Fibroblast of lung (primary cell): ENCODE measurements at regions not wholly inside any gene's neighbourhood (a gene's known extent, or its start where the extent isn't known, plus 50 kb on each side); places are given as distances from the start of the nearest gene placed in this dataset.

Source experiments
- DNase-seq, 2 donors: peaks; one replicate each; pipeline versions ENCODE4 v3.0.0 to v3.0.0-alpha.2; 2010; ENCODE audit warnings: low read depth in 2 of 2
- H2AFZ ChIP-seq: 2 replicates; pipeline ENCODE4 v1.5.1; 2012; ENCODE audit warnings: low read length, control low read depth, inconsistent platforms
- H3K27ac ChIP-seq: 2 replicates; pipeline ENCODE4 v1.5.1; 2011; ENCODE audit warnings: low read length, control low read depth; ENCODE audit not compliant: insufficient read depth
- H3K27me3 ChIP-seq: 2 replicates; pipeline ENCODE4 v1.5.1; 2011; ENCODE audit warnings: mild to moderate bottlenecking, low read length; ENCODE audit not compliant: control insufficient read depth, insufficient read depth
- H3K36me3 ChIP-seq: 2 replicates; pipeline ENCODE4 v1.5.1; 2011; ENCODE audit warnings: low read length; ENCODE audit not compliant: control insufficient read depth, insufficient read depth
- H3K4me1 ChIP-seq: 2 replicates; pipeline ENCODE4 v1.5.1; 2011; ENCODE audit warnings: low read length; ENCODE audit not compliant: control insufficient read depth, insufficient read depth; ENCODE audit errors: extremely low read depth
- H3K4me2 ChIP-seq: 2 replicates; pipeline ENCODE4 v1.5.1; 2011; ENCODE audit warnings: low read length, control low read depth; ENCODE audit not compliant: insufficient read depth; ENCODE audit errors: extremely low read depth
- H3K4me3 ChIP-seq, 4 experiments: fragments of 200-600 bp in 1 of 4; sonication (generic) in 1 of 4; replicated peaks in 1 of 4; 2 replicates each; pipeline ENCODE4 v1.5.1; 2011 to 2016; ENCODE audit warnings: low read length in 4 of 4, low read depth in 3 of 4, mild to moderate bottlenecking in 3 of 4, control low read depth in 2 of 4, inconsistent platforms in 1 of 4, mixed read lengths in 1 of 4; ENCODE audit not compliant: insufficient read depth in 1 of 4; ENCODE audit errors: control extremely low read depth in 1 of 4
- H3K79me2 ChIP-seq: 2 replicates; pipeline ENCODE4 v1.5.1; 2012; ENCODE audit warnings: mild to moderate bottlenecking, low read length, inconsistent platforms; ENCODE audit not compliant: control insufficient read depth, insufficient read depth
- H3K9ac ChIP-seq: 2 replicates; pipeline ENCODE4 v1.5.1; 2011; ENCODE audit warnings: mild to moderate bottlenecking, low read length, control low read depth; ENCODE audit not compliant: insufficient read depth
- H3K9me3 ChIP-seq: 2 replicates; pipeline ENCODE4 v1.5.1; 2012; ENCODE audit warnings: low read depth, low read length; ENCODE audit not compliant: control insufficient read depth, insufficient read depth
- H4K20me1 ChIP-seq: 2 replicates; pipeline ENCODE4 v1.5.1; 2011; ENCODE audit warnings: low read length; ENCODE audit not compliant: control insufficient read depth, insufficient read depth; ENCODE audit errors: extremely low read depth
- EZH2 ChIP-seq: IDR thresholded peaks from 2 replicates; pipeline ENCODE4 v1.5.1; 2012; ENCODE audit warnings: low read length, control low read depth, mild to moderate bottlenecking; ENCODE audit errors: missing control alignments
- TF ChIP-seq, protein P1 (sequence below), 2 donors: IDR thresholded peaks in 1 of 2; conservative IDR thresholded peaks in 1 of 2; 1 replicate in 1 of 2; 2 replicates in 1 of 2; pipeline ENCODE4 v1.5.1; 2011 to 2012; ENCODE audit warnings: low read length in 2 of 2, control low read depth in 1 of 2, inconsistent platforms in 1 of 2, low read depth in 1 of 2, mild to moderate bottlenecking in 1 of 2

DNA sequence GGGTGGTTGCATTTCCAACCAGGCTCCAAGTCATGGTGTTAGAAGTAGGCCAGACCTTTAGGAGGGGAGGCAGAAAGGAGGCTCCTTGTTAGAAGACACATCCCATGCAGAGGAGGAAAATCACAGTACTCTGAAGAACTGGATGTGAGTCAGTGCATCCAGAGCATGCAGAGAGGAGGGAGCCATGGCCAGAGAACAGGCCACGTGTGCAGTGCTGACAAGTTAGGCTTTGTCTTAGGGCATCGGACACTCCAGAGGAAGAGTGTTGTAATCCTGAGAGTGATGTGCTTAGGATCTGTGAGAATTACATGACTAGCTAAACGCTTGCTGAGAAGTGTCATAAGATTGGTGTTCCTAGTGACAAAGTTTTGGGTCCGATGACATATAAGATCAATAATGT, 456.5 kb upstream of the THRB start:
- H3K79me2 ChIP-seq, result no peaks in the 10 kb centered on the region
- TF ChIP-seq, protein P1, sequence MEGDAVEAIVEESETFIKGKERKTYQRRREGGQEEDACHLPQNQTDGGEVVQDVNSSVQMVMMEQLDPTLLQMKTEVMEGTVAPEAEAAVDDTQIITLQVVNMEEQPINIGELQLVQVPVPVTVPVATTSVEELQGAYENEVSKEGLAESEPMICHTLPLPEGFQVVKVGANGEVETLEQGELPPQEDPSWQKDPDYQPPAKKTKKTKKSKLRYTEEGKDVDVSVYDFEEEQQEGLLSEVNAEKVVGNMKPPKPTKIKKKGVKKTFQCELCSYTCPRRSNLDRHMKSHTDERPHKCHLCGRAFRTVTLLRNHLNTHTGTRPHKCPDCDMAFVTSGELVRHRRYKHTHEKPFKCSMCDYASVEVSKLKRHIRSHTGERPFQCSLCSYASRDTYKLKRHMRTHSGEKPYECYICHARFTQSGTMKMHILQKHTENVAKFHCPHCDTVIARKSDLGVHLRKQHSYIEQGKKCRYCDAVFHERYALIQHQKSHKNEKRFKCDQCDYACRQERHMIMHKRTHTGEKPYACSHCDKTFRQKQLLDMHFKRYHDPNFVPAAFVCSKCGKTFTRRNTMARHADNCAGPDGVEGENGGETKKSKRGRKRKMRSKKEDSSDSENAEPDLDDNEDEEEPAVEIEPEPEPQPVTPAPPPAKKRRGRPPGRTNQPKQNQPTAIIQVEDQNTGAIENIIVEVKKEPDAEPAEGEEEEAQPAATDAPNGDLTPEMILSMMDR (conservative IDR thresholded peaks at IDR 0.05 in 1 of 2, IDR thresholded peaks at IDR 0.05 in 1 of 2; ENCODE audit: low read depth in 1 of 2, low read length in 2 of 2), result no peak
- TF ChIP-seq EZH2, result no peak
- no peak for DNase-seq
- no peaks in the 10 kb centered on the region for H4K20me1 ChIP-seq
- no peaks in the 10 kb centered on the region for H3K36me3 ChIP-seq
- no peak overlapping the region for H3K27ac ChIP-seq
- no peaks in the 10 kb centered on the region for H3K27me3 ChIP-seq
- H3K9me3 ChIP-seq, result no peaks in the 10 kb centered on the region
- no peak overlapping the region for H3K4me2 ChIP-seq
- H3K4me1 ChIP-seq, result no peaks in the 10 kb centered on the region
- no peak overlapping the region for H3K9ac ChIP-seq
- H2AFZ ChIP-seq, result no peak overlapping the region
- no peak overlapping the region for H3K4me3 ChIP-seq

- no peak for DNase-seq
- Histone ChIP-seq H2AFZ (no peak overlapping the region), H4K20me1 (no peaks in the 10 kb centered on the region), H3K9me3 (no peaks in the 10 kb centered on the region), H3K9ac (no peak overlapping the region), H3K27me3 (no peaks in the 10 kb centered on the region), H3K27ac (no peak overlapping the region), H3K4me3 (no peak overlapping the region), H3K36me3 (no peaks in the 10 kb centered on the region), H3K4me2 (no peak overlapping the region), H3K4me1 (no peaks in the 10 kb centered on the region), H3K79me2 (no peaks in the 10 kb centered on the region)
- no peak for TF ChIP-seq EZH2
- TF ChIP-seq, protein P1 (conservative IDR thresholded peaks at IDR 0.05 in 1 of 2, IDR thresholded peaks at IDR 0.05 in 1 of 2; ENCODE audit: low read depth in 1 of 2, low read length in 2 of 2), result no peak
These were observed 457.7 kb upstream of the THRB start for GRCh38 chr3:24952388-24952787.

DNA sequence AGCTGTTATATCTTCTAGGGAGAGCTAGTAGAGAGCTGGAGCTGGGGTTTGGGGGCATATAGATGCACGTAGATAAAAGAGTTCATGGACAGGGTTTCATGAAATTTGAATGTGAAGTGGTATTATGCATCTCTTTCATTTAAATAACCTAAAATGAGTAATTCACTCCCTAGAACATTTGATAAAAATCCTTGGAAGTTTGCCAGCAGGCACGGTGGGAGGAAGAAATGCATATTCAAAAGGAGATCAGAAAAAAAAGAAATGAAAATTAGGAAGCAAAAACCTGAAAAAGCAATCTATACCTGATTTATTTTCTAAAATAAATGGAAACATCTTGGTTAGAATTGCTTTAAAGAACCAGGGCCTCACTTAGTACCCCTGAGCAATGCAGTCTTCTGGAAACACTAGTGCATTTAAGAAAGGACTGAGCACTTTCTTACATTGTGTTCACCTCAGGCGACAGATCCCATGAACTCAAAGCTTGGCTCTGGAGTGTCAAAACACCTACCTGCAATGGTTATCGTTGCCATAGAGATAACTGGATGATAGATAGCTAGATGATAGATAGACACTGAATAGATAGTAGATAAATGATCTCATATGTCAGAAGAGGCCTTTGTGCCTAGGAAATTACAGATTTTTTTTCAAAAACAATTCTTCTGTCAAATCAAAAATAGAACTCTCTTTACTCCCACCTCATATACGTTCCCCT, 458.6 kb upstream of the THRB start:
- Histone ChIP-seq H3K4me3 (no peak overlapping the region), H3K27me3 (no peaks in the 10 kb centered on the region), H3K36me3 (no peaks in the 10 kb centered on the region), H3K9me3 (no peaks in the 10 kb centered on the region), H3K79me2 (no peaks in the 10 kb centered on the region), H3K27ac (no peak overlapping the region), H3K4me2 (no peak overlapping the region), H3K9ac (no peak overlapping the region), H4K20me1 (no peaks in the 10 kb centered on the region), H2AFZ (no peak overlapping the region), H3K4me1 (no peaks in the 10 kb centered on the region)
- DNase-seq, result no peak
- TF ChIP-seq, protein P1 (conservative IDR thresholded peaks at IDR 0.05 in 1 of 2, IDR thresholded peaks at IDR 0.05 in 1 of 2; ENCODE audit: low read depth in 1 of 2, low read length in 2 of 2), result no peak
- TF ChIP-seq EZH2, result no peak
